GM21723 (cell line): ENCODE measurements at regions not wholly inside any gene's neighbourhood (a gene's known extent, or its start where the extent isn't known, plus 50 kb on each side); places are given as distances from the start of the nearest gene placed in this dataset.
"Not testable (repeated sequence)": the region's sequence is repeated elsewhere in the genome, so short reads cannot be mapped to it uniquely, and the experiment has no call there.

Source experiments
- ATAC-seq: cut with Tn5 transposase; IDR thresholded peaks from one replicate; pipeline ENCODE4 v1.9.1; 2021; ENCODE audit warnings: mild to moderate bottlenecking, moderate library complexity; ENCODE audit not compliant: unreplicated experiment

DNA sequence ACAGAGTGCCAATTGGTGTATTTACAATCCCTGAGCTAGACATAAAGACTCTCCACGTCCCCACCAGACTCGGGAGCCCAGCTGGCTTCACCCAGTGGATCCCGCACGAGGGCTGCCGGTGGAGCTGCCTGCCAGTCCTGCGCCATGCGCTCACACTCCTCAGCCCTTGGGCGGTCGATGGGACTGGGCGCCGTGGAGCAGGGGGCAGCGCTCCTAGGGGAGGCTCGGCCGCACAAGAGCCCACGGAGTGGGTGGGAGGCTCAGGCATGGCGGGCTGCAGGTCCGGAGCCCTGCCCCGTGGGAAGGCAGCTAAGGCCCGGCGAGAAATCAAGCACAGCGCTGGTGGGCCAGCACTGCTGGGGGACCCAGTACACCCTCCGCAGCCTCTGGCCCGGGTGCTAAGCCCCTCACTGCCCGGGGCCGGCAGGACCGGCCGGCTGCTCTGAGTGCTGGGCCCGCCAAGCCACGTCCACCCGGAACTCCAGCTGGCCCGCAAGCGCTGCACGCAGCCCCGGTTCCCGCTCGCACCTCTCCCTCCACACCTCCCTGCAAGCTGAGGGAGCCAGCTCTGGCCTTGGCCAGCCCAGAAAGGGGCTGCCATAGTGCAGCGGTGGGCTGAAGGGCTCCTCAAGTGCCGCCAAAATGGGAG, 759.4 kb downstream of the BRINP3 start:
- not testable (repeated sequence) for ATAC-seq

DNA sequence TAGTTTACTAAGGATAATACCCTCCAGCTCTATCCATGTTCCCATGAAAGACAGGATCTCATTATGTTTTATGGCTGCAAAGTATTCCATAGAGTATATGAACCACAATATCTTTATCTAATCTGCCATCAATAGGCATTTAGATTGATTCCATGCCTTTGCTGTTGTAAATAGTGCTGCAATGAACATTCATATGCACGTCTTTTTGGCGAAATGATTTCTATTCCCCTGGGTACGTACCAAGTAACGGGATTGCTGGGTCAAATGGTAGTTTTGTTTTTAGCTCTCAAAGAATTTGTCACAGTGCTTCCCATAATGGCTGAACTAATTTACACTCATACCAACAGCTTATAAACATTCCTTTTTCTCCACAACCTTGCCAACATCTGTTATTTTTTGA, 750.9 kb downstream of the BRINP3 start:
- no peak for ATAC-seq

DNA sequence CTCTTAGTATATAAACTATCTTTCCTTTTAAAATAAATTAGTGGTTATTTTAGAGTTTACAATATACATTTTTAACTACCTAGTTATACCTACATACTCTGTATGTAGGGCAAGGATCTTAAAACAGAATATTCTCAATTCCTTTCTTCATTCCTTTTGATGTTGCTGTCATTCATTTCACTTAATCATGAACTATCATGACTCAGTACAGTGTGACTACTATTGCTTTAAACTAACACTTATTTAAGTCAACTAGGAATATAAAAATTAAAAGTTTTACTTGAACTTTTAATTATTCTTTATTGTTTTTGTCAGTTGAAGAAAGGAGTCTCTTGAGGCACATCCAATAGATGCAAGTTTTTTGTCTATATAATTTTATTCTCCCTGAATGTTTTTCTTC, 726.4 kb downstream of the BRINP3 start:
- ATAC-seq: no peak

DNA sequence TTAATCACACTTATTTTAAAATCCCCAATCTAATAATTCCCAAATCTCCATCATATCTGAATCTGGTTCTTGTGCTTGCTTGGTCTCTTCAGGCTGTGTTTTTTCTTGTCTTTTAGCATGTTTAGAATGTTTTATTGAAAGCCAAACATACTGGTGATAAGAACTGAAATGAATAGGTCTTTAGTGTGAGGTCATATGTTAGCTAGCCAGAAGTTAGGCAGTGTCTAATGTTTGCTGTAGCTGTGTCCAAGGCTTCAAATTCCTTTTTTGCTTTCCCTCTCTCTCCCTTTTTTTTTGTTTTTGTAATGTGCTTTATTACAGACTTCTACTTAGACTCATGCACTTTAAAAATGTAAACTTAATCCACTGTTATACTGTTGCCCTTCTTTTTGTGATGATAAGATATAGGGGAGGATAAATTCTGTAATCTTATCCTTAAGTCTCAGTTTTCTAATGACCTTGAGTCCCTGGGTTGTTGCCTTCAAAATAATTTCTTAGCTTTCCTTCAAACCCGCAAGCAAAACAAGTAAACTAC, 725.1 kb downstream of the BRINP3 start:
- no peak for ATAC-seq

DNA sequence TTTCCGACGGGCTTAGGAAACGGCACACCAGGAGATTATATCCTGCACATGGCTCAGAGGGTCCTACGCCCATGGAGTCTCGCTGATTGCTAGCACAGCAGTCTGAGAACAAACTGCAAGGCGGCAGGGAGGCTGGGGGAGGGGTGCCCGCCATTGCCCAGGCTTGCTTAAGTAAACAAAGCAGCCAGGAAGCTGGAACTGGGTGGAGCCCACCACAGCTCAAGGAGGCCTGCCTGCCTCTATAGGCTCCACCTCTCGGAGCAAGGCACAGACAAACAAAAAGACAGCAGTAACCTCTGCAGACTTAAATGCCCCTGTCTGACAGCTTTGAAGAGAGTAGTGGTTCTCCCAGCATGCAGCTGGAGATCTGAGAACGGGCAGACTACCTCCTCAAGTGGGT, 722.6 kb downstream of the BRINP3 start:
- ATAC-seq: not testable (repeated sequence)

DNA sequence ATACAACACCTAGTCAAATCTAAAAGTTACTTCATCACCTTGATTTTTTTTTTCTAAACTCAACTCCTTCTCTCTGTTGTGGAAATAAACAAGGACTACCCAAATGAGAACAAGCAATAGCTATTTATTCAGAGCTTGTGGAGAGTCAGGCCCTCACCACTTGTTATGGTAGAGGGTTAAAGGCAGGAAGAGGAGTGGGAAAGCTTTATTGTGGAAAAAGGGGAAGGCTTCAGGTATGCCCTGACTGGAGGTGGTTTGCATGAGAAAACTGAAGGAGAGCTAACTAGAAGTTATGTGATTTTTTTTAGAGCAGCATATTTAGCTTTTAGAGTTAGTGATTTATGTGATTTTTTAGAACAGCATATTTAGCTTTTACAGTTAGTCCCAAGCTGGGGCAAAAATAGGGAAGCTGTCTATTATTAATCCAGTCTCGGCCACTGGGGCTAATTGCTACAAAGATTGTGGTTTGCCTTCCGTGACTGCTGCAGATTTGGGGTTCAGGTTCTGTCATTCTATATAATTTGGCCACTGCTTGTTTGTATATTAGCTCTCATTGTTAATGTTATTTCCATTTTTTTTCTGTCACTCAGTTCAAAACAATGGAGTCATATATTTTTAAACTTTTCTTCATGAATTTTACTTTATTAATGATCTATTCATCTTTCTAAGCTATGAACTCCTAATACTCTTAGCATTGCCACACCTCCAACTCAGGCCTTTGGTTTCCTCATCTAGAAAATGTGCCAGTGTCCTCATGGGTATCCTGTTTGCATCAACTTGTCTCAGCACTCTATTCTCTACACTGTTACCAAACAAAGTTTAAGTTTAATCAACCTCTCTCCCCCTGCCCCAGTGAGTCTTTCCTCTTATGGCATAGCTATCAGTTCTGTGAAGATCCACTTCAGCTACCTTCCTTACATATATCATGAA, 713.0 kb downstream of the BRINP3 start:
- no peak for ATAC-seq

DNA sequence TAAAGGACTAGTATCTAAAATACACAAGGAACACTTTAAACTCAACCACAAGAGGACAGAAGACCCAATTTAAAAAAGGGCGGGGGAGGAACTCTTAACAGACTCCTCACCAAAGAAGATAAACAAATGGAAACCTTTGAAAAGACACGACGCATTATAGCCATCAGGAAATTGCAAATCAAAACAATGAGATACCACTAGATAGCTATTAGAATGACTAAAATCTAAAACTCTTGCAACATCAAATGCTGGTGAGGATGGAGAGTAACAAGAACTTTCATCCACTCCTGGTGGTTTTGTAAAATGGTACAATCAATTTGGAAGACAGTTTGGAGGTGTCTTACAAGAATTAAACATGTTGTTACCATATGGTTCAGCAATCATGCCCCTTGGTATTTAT, 708.2 kb downstream of the BRINP3 start:
- ATAC-seq: no peak

DNA sequence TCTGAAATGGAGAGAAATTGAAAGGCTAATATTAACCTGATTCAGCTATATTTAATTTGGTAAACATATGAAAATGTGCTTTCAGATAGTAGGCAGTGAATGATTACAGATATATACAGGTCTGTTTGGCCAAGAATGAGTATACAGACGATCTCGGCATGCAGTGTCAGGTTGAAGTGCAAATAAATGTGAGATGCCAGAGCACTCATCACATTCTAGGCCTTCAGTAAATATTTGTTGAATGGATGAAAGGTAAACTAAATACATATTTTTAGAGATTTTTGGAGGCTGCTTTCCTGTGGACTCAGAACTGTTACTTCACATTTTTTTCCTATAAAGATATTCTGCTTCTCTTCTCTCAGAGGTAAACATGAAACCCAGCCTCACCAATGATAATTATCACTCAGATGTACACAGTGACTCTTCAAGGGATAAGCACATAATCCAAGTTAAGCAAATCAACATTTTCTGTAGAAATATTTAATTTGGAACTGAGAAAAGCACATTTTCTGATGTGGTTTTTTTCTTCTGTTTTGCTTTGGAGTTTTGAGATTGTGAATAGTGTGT, 702.9 kb downstream of the BRINP3 start:
- no peak for ATAC-seq

DNA sequence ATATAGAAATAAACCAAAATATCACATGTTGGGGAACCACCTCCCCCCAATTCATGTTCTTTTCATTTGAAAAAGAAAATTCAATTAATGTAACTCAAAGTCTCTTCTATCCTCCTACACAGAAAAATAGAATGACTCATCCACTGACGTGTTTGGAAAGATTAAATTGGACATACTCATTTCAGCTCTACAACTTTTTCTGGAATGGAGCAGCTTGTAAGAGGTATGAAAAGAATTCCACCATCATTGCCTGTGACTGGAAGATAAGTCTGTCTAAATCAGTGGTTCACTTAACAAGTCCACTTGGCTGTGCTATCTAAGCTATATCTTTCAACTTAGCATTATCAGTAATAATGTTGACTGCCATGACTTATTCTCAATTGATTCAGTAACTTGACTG, 702.3 kb downstream of the BRINP3 start:
- no peak for ATAC-seq

DNA sequence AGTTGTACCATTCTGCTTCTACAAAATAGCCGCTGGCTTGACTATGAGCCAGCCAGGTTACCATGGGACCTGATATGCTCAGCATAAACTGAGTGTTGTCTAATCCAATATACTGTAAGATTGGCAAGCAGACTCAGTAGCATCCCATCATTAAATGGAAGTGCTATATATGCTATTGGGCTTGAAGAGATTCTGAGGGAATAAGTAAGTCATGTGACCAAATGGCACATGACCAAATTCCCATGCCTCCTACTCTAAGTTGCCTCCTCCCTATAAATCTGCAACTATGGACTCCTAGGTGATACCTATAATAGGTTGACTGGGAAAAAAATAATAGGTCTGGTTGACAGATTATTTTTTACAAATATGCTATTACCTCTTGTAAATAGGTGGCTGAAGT, 698.6 kb downstream of the BRINP3 start:
- no peak for ATAC-seq

DNA sequence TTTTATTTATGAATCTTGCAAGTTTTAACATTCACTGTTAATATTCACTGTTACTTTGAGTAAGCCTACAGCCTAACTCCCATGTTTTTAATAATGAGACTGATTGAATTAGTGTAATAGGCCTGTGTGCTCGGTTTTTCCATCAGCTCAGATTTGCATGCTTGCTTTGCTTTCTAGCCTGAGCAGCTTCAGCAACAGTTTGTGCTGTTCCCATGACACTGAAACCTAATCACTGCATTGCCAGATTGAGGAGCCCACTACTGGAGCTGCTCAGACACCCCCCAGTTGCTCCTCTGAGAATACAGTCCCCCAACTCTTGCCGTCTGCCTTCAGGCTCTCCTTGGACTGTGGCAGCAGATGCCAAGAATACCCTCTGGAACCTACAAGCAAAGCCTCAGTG, 695.4 kb downstream of the BRINP3 start:
- ATAC-seq: no peak

DNA sequence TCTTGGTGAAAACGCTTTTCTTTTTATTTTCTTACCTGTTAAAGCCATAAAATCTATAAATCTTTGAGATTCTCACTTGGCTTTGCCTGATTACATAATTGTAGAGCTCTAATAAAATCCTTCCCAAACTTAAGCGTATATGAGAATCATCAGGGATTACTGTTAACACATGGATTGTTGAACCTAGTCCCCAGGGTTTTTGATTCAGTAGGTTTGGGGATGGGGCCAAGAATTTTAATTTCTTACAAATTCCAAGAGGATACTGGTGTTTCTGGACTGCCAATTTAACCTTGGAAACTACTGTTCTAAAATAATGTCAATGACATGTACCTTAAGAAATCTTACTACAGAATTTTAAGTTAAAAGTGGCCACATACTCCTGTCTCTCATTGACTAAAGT, 694.2 kb downstream of the BRINP3 start:
- ATAC-seq: no peak

DNA sequence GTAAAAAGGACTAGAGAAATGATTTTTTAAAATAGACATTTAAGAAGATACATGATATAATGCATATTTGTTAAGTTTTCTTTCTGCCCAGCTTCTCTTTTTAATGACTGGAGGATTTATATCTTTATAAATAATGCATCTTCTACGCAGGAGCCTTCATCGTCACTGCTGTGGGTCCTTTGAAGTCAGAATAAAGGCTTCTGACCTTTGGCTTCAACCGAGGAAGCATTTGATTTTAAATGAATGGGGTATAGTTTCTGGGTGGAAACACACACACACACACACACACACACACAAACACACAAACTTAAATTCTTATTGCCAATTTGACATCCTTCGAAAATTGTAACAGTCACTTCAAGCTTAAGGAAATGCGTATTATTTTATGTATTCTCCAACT, 690.9 kb downstream of the BRINP3 start:
- no peak for ATAC-seq

DNA sequence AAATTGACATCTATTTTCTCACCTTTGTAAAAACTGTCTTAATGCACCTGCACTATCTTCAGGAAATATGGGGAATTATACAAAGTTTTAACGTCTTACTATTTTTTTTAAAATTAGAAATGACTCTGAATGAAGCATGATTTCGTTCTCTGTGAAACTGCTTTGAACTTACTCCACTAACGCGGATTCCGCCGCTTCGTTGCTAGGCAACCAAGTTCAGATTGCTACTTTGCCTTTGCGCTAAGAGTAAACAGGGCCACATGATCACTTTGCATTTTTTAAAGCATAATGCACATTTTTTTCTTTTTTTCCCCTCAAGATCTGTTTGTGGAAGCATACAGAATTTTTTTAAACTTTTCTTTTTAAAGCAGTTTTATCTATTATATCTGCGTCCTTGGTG, 690.5 kb downstream of the BRINP3 start:
- no peak for ATAC-seq

DNA sequence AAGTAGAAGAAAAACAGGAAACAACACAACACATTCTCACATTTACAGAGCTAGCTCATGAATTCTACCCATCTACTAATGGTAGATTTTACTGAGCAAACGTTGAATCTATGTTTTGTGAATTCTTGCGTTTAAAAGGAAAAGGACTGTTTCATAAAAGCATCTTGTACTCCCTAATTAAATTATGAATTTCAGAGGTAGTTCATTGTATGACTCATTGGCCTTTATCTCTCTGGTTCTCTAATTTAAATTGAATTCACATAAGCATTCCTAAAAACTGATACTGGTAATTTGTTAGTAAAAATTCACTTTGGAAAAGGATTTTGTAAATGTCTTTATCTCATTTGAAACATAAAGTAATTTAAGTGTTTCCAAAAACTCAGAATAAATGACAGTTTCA, 687.3 kb downstream of the BRINP3 start:
- ATAC-seq: no peak

DNA sequence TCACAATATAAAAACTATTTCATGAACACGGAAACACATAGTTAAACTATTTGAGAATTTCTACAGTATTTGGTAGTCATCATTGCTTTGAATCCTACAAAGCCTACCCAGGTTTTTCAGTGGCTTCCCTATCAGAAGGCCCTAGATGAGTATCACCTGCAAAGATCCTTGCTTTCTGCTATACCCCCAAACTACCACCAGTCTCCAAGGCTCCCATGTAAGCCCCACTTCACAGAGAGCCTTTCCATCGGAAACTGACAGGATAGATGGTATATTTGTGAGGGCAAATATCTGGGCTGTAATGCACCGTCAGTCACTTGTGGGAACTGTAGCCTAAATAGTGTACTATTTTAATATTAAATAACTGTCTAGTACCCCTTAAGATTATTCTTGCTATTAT, 674.3 kb downstream of the BRINP3 start:
- no peak for ATAC-seq

DNA sequence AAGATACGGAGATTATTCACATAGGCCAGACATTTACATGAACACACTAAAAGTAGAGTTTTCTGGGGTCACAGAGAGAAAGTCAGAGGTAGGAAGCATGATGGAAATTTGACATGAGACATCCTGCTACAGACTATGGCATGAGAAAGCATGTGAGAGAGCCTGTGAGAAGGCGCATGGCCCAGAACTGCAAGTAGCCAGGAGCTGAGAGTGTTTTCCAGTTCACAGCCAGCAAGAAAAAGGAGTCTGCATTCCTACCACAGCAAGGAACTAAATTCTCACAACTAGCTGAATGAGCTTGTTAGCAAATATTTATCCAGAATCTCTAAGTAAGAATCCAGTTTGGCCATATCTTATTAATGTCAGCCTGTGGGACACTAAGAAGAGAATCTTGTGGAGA, 673.3 kb downstream of the BRINP3 start:
- ATAC-seq: no peak

DNA sequence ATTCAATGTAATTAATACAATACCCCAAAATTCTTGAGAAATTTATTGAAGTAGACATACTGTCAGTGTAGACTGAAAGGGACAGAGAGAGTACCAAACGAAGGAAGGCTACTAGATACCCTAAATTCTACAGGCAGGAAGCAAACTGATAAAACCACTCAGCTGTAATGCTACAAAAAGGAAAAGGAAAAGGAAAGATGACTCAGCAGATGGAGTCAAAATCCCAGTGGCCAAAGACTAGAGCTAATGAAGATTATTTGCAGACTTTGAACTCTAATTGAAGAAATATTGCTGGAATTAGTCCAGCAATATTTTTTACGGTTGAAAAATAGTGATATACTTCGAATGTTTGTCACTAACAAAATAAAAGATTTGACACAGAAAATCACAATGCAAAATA, 671.9 kb downstream of the BRINP3 start:
- no peak for ATAC-seq

DNA sequence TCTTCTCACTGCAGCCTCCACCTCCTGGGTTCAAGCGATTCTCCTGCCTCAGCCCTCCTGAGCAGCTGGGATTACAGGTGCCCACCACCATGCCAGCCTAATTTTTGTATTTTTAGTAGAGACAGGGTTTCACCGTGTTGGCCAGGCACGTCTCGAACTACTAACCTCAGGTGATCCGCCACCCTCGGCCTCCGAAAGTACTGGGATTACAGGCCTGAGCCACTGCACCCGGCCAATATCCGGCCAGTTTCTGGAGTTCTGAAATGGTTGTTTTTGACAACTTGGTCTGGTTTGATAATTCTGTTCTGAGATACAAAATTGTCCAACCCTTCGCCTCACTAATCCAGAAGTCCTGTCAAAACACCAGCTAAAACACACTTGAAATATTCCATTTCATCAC, 667.0 kb downstream of the BRINP3 start:
- not testable (repeated sequence) for ATAC-seq

DNA sequence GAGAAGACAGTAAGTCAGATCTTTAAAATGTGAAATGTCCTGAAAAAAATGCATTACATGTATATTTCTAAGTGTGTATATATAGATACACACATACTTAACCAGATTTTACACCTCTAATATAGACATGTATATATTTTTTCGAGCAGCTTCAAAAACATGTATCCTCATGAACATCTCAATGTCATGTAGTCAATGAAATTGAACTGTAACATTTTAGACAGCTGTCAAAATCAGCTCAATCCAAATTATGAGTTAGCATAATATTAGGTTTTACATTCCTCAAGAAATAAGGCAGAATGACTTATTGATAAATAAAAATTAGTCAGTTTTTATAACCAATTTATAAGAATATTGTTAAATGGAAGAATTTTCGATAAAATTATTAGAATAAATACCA, 665.7 kb downstream of the BRINP3 start:
- no peak for ATAC-seq

DNA sequence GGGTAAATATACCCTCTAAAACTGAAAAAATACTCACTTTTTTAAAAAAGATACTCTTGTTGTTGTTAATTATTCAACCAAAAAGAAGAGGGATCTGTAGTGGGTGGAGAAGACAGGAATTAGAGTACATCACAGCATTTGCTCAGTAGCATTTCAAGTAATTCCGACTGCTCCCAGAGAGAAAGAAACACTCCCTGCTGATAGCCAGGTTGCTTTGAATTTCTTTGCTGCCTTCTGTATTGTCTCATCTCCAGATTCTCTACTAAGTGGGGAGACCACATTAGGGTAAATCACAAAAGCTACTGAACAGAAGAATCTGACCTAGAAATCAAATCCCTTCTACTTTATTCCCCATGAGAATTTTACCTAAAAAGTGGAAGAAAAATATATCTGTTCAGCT, 661.1 kb downstream of the BRINP3 start:
- ATAC-seq: no peak

DNA sequence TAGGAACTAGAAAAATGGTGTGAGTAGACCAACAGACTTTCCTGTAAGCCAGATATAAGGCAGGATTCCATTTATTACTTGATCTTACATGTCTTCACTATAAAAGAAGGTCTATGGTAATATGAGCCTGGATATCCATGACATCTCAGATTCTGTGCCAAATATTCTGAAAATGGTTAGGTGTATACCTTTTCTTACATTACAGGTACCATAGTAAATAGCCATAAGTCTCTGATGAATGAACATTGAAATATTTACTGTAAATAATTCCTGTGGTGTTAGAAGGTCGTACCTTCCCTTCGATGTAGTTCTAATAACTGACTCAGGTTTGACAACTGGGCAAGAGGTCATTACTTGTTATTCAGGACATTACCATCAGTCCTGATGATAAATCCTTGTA, 657.9 kb downstream of the BRINP3 start:
- no peak for ATAC-seq
